Testis (tissue), 2 donors: ENCODE measurements at regions not wholly inside any gene's neighbourhood (a gene's known extent, or its start where the extent isn't known, plus 50 kb on each side); places are given as distances from the start of the nearest gene placed in this dataset.

Source experiments
- DNase-seq: peaks from one replicate; pipeline ENCODE4 v3.0.0-alpha.2; 2019
- H3K27ac ChIP-seq, 2 donors: fragments of 200-600 bp; sonication (generic); one replicate each; pipeline ENCODE4 v1.5.1; 2019
- H3K27me3 ChIP-seq: fragments of 200-600 bp; sonication (generic); one replicate; pipeline ENCODE4 v1.5.1; 2019
- H3K36me3 ChIP-seq: fragments of 200-600 bp; sonication (generic); one replicate; pipeline ENCODE4 v1.5.1; 2017; ENCODE audit warnings: low read depth; ENCODE audit errors: missing control alignments
- H3K4me1 ChIP-seq: fragments of 200-600 bp; sonication (generic); one replicate; pipeline ENCODE4 v1.5.1; 2019
- H3K4me3 ChIP-seq, 2 donors: fragments of 200-600 bp; sonication (generic); one replicate each; pipeline ENCODE4 v1.5.1; 2017 to 2019
- H3K9me3 ChIP-seq: fragments of 200-600 bp; sonication (generic); one replicate; pipeline ENCODE4 v1.5.1; 2017
- POLR2A ChIP-seq: fragments of 450-650 bp; IDR thresholded peaks from one replicate; pipeline ENCODE4 v1.6.1; 2017; ENCODE audit warnings: antibody characterized with exemption, mild to moderate bottlenecking, moderate library complexity
- WGBS, 2 donors: methylation state at CpG; one replicate each; pipeline ENCODE4 v1.1.5; 2018; 5-methylcytosine and 5-hydroxymethylcytosine counted together
- intact Hi-C: fragments of 100-400 bp; cut with DNase I; formaldehyde crosslinking; loops from one replicate; pipeline ENCODE4 v1.15.1; 2023; ENCODE audit warnings: low total_unique reads
- TF ChIP-seq, protein P1 (sequence below), 3 experiments: fragments of 450-650 bp in 2 of 3; fragments of 200-600 bp in 1 of 3; sonication (generic) in 1 of 3; IDR thresholded peaks; one replicate each; pipeline ENCODE4 v1.5.1; 2016 to 2019; ENCODE audit warnings: antibody characterized with exemption in 3 of 3, mild to moderate bottlenecking in 2 of 3, moderate library complexity in 1 of 3

DNA sequence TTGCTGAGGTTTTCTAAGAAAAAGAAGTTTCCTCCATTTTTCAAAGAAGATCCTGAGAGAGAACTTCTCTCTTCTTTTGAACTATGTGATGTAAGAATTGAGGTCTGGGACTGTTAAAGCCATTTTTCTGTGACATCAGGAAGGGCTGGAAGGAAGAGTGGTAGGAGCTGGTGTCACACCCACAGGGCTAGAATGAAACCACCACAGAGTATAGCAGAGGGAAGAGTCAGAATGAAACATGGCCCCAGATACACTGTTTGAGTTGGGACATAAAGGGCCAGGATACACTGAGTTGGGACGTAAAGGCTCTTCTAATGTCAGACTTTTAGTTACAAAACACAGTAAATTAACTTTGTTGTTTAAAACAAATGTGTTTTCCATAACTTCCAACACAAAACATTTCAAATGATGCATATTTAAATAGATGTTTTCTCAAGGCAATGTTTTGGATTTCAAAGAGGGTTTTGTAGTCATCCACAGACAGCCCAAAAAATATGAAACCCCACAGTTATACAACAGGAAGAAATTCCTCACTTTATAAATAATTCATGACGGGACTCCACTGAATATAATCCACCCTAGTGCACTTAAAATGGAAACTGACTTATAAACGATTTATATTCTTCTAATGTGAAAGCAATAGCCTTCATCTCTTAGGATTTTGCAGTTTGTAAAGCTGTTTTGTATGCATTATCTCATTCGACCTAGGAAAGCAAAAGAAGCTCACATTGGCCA is 72.5 kb downstream of the LIG4 start:
- Histone ChIP-seq H3K27ac (no peak overlapping the region), H3K27me3 (no peaks in the 10 kb centered on the region), H3K4me3 (no peak overlapping the region), H3K9me3 (no peaks in the 10 kb centered on the region), H3K4me1 (no peaks in the 10 kb centered on the region), H3K36me3 (no peaks in the 10 kb centered on the region)
- TF ChIP-seq POLR2A = no peak
- TF ChIP-seq, protein P1, sequence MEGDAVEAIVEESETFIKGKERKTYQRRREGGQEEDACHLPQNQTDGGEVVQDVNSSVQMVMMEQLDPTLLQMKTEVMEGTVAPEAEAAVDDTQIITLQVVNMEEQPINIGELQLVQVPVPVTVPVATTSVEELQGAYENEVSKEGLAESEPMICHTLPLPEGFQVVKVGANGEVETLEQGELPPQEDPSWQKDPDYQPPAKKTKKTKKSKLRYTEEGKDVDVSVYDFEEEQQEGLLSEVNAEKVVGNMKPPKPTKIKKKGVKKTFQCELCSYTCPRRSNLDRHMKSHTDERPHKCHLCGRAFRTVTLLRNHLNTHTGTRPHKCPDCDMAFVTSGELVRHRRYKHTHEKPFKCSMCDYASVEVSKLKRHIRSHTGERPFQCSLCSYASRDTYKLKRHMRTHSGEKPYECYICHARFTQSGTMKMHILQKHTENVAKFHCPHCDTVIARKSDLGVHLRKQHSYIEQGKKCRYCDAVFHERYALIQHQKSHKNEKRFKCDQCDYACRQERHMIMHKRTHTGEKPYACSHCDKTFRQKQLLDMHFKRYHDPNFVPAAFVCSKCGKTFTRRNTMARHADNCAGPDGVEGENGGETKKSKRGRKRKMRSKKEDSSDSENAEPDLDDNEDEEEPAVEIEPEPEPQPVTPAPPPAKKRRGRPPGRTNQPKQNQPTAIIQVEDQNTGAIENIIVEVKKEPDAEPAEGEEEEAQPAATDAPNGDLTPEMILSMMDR (IDR thresholded peaks at IDR 0.05) = no peak
- 74 to 78% methylated on average over 4 of the region's 4 CpGs for WGBS, 2 donors
- DNase-seq = no peak
- intact Hi-C loops = no loop called here

DNA sequence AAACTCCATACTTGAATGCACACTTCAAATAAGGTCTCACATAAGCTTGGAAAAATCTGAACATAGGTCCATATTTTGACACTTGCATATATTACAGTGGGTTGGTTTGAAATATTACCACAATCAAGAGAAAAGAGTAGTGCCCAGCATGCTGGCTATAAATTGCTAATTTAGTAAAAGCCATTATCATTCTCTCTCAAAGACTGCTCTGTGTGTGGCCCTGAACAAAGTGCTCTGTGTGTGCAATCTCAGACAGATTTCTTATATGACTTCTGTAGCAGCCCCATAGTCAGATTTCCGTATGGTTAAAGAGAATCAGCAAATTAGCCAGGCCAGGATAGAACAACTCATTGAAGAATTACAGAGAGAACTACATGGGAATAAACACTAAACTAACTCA is 78.2 kb downstream of the LIG4 start:
- Histone ChIP-seq H3K9me3 (no peaks in the 10 kb centered on the region), H3K36me3 (no peaks in the 10 kb centered on the region), H3K27me3 (no peaks in the 10 kb centered on the region), H3K27ac (no peak overlapping the region), H3K4me3 (no peak overlapping the region), H3K4me1 (no peaks in the 10 kb centered on the region)
- no peak for TF ChIP-seq POLR2A
- TF ChIP-seq, protein P1 (IDR thresholded peaks at IDR 0.05) = no peak
- no peak for DNase-seq
- 75 to 82% methylated on average over 1 of the region's 1 CpG for WGBS, 2 donors
- intact Hi-C loops = no loop called here

DNA sequence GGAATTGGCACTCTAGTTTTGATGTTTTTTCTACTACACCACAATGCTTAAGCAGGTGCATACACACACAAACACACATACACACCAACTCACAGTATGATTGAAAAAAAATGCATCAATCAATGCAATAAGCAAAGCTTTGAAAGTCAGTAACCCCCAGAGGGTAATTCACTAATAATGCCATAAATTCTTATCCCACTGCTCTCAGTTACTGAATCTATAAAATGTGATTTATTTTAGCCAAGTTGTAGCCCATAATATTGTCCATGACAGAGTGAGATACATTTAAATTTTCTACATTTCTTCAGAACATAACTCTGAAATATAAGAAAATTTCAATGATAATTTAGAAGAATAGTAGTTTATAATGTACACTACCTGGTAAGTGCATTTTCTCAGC is 87.9 kb downstream of the LIG4 start:
- H3K27ac ChIP-seq = no peak overlapping the region
- intact Hi-C loops = no loop called here
- TF ChIP-seq POLR2A = no peak
- TF ChIP-seq, protein P1 (IDR thresholded peaks at IDR 0.05) = no peak

DNA sequence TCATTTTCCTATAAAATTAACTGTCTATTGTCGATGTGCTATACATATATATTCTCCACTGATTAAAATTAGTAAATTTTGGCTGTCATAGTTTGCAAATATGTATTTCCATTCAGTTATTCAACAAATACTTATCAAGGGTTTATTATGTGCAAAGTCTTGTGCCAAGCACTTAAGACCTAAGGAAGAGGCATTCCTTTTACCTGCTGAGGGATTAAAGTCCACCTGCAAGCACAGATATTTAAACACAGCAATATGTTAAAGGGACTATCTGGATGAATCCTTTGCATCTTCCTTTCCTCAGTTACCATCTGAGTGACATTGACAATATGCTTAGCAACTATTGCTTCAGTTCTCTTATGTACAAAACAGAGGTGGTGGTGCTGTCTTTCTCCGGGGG is 89.3 kb downstream of the LIG4 start:
- no peaks in the 10 kb centered on the region for H3K4me1 ChIP-seq
- H3K4me3 ChIP-seq = no peak overlapping the region
- H3K27ac ChIP-seq = no peak overlapping the region
- DNase-seq = no peak
- no peaks in the 10 kb centered on the region for H3K9me3 ChIP-seq
- H3K36me3 ChIP-seq = no peaks in the 10 kb centered on the region
- intact Hi-C loops = no loop called here
- no peaks in the 10 kb centered on the region for H3K27me3 ChIP-seq
- no peak for TF ChIP-seq POLR2A
- TF ChIP-seq, protein P1 (IDR thresholded peaks at IDR 0.05) = no peak
- WGBS, 2 donors = 95 to 99% methylated on average over 2 of the region's 2 CpGs

More for the DNA sequence above, 87.9 kb downstream of the LIG4 start:
- no peaks in the 10 kb centered on the region for H3K36me3 ChIP-seq
- H3K4me1 ChIP-seq = no peaks in the 10 kb centered on the region
- DNase-seq = no peak
- no peaks in the 10 kb centered on the region for H3K9me3 ChIP-seq
- H3K27me3 ChIP-seq = no peaks in the 10 kb centered on the region
- H3K4me3 ChIP-seq = no peak overlapping the region

DNA sequence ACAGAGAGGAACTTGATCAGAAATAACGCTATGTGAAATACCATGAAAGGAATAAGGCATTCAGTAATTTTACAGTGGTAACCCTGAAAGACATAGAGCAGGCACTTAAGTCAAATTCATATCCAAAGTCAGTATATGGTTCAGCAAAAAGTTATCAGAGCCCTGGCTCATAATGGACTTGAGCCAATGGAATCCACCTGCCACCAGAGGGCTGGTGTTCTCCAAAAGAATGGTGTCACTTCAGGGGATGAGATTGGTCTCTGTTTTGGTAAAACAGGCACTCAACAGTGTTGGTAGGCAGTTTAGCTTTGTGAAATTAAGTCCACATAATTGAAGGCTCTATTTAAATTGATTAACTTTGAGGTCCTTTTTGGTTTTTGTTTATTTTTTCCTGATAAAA is 93.9 kb downstream of the LIG4 start:
- intact Hi-C loops = no loop called here
- TF ChIP-seq POLR2A = no peak
- TF ChIP-seq, protein P1 (IDR thresholded peaks at IDR 0.05) = no peak
- DNase-seq = no peak
- Histone ChIP-seq H3K9me3 (no peaks in the 10 kb centered on the region), H3K4me1 (no peaks in the 10 kb centered on the region), H3K36me3 (no peaks in the 10 kb centered on the region), H3K4me3 (no peak overlapping the region), H3K27me3 (no peaks in the 10 kb centered on the region), H3K27ac (no peak overlapping the region)
- 85 to 94% methylated on average over 1 of the region's 1 CpG for WGBS, 2 donors
